Fibroblast of lung (primary cell): ENCODE measurements at regions not wholly inside any gene's neighbourhood (a gene's known extent, or its start where the extent isn't known, plus 50 kb on each side); places are given as distances from the start of the nearest gene placed in this dataset.
A peak's percentile ranks its signal among the peaks of the same experiment; 100 is the strongest.

Source experiments
- DNase-seq, 2 donors: peaks; one replicate each; pipeline versions ENCODE4 v3.0.0 to v3.0.0-alpha.2; 2010; ENCODE audit warnings: low read depth in 2 of 2
- H2AFZ ChIP-seq: 2 replicates; pipeline ENCODE4 v1.5.1; 2012; ENCODE audit warnings: low read length, control low read depth, inconsistent platforms
- H3K27ac ChIP-seq: 2 replicates; pipeline ENCODE4 v1.5.1; 2011; ENCODE audit warnings: low read length, control low read depth; ENCODE audit not compliant: insufficient read depth
- H3K27me3 ChIP-seq: 2 replicates; pipeline ENCODE4 v1.5.1; 2011; ENCODE audit warnings: mild to moderate bottlenecking, low read length; ENCODE audit not compliant: control insufficient read depth, insufficient read depth
- H3K36me3 ChIP-seq: 2 replicates; pipeline ENCODE4 v1.5.1; 2011; ENCODE audit warnings: low read length; ENCODE audit not compliant: control insufficient read depth, insufficient read depth
- H3K4me1 ChIP-seq: 2 replicates; pipeline ENCODE4 v1.5.1; 2011; ENCODE audit warnings: low read length; ENCODE audit not compliant: control insufficient read depth, insufficient read depth; ENCODE audit errors: extremely low read depth
- H3K4me2 ChIP-seq: 2 replicates; pipeline ENCODE4 v1.5.1; 2011; ENCODE audit warnings: low read length, control low read depth; ENCODE audit not compliant: insufficient read depth; ENCODE audit errors: extremely low read depth
- H3K4me3 ChIP-seq, 4 experiments: fragments of 200-600 bp in 1 of 4; sonication (generic) in 1 of 4; replicated peaks in 1 of 4; 2 replicates each; pipeline ENCODE4 v1.5.1; 2011 to 2016; ENCODE audit warnings: low read length in 4 of 4, low read depth in 3 of 4, mild to moderate bottlenecking in 3 of 4, control low read depth in 2 of 4, inconsistent platforms in 1 of 4, mixed read lengths in 1 of 4; ENCODE audit not compliant: insufficient read depth in 1 of 4; ENCODE audit errors: control extremely low read depth in 1 of 4
- H3K79me2 ChIP-seq: 2 replicates; pipeline ENCODE4 v1.5.1; 2012; ENCODE audit warnings: mild to moderate bottlenecking, low read length, inconsistent platforms; ENCODE audit not compliant: control insufficient read depth, insufficient read depth
- H3K9ac ChIP-seq: 2 replicates; pipeline ENCODE4 v1.5.1; 2011; ENCODE audit warnings: mild to moderate bottlenecking, low read length, control low read depth; ENCODE audit not compliant: insufficient read depth
- H3K9me3 ChIP-seq: 2 replicates; pipeline ENCODE4 v1.5.1; 2012; ENCODE audit warnings: low read depth, low read length; ENCODE audit not compliant: control insufficient read depth, insufficient read depth
- H4K20me1 ChIP-seq: 2 replicates; pipeline ENCODE4 v1.5.1; 2011; ENCODE audit warnings: low read length; ENCODE audit not compliant: control insufficient read depth, insufficient read depth; ENCODE audit errors: extremely low read depth
- EZH2 ChIP-seq: IDR thresholded peaks from 2 replicates; pipeline ENCODE4 v1.5.1; 2012; ENCODE audit warnings: low read length, control low read depth, mild to moderate bottlenecking; ENCODE audit errors: missing control alignments
- TF ChIP-seq, protein P1 (sequence below), 2 donors: IDR thresholded peaks in 1 of 2; conservative IDR thresholded peaks in 1 of 2; 1 replicate in 1 of 2; 2 replicates in 1 of 2; pipeline ENCODE4 v1.5.1; 2011 to 2012; ENCODE audit warnings: low read length in 2 of 2, control low read depth in 1 of 2, inconsistent platforms in 1 of 2, low read depth in 1 of 2, mild to moderate bottlenecking in 1 of 2

DNA sequence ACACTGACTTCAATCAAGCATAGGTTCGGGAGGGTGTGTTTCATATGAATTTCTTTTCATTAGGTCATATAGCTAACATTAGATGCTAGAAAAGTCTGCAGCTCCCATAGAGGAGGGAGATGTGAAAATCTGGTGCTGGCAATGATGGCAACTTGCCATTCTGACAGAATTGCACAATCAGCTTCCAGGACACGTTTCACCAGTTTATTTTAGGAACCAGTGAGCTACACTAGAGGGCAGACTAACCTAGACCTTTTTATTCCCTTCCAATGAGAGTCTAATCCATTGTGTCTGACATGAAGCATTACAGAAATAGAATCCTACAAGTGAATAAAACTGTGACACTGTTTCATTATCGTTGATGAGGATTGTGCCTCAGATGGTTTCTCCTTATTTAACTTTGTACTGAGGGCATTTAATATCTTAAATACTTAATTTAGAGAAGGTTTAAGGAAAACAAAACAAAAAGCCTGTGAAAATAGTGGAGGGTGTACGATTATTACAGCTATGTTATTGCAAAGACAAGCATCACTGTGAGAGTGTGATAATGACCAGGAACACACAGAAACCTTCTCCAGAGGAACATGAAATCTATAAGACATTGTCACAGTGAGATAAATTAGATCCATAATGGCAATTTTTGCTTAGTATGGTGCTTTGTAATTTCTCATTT, 363.3 kb upstream of the RPS23 start:
- Histone ChIP-seq H3K36me3 (no peaks in the 10 kb centered on the region), H3K9me3 (no peaks in the 10 kb centered on the region), H2AFZ (no peak overlapping the region), H3K27ac (no peak overlapping the region), H3K9ac (no peak overlapping the region), H3K4me2 (no peak overlapping the region), H3K79me2 (no peaks in the 10 kb centered on the region), H3K4me1 (peaks cover 2% of the 10 kb centered on the region), H4K20me1 (no peaks in the 10 kb centered on the region), H3K4me3 (no peak overlapping the region), H3K27me3 (no peaks in the 10 kb centered on the region)
- peak; percentile 82 to 96 for DNase-seq
- TF ChIP-seq, protein P1, sequence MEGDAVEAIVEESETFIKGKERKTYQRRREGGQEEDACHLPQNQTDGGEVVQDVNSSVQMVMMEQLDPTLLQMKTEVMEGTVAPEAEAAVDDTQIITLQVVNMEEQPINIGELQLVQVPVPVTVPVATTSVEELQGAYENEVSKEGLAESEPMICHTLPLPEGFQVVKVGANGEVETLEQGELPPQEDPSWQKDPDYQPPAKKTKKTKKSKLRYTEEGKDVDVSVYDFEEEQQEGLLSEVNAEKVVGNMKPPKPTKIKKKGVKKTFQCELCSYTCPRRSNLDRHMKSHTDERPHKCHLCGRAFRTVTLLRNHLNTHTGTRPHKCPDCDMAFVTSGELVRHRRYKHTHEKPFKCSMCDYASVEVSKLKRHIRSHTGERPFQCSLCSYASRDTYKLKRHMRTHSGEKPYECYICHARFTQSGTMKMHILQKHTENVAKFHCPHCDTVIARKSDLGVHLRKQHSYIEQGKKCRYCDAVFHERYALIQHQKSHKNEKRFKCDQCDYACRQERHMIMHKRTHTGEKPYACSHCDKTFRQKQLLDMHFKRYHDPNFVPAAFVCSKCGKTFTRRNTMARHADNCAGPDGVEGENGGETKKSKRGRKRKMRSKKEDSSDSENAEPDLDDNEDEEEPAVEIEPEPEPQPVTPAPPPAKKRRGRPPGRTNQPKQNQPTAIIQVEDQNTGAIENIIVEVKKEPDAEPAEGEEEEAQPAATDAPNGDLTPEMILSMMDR (conservative IDR thresholded peaks at IDR 0.05 in 1 of 2, IDR thresholded peaks at IDR 0.05 in 1 of 2; ENCODE audit: low read depth in 1 of 2, low read length in 2 of 2) = peak; percentile 63 to 74
- no peak for TF ChIP-seq EZH2

DNA sequence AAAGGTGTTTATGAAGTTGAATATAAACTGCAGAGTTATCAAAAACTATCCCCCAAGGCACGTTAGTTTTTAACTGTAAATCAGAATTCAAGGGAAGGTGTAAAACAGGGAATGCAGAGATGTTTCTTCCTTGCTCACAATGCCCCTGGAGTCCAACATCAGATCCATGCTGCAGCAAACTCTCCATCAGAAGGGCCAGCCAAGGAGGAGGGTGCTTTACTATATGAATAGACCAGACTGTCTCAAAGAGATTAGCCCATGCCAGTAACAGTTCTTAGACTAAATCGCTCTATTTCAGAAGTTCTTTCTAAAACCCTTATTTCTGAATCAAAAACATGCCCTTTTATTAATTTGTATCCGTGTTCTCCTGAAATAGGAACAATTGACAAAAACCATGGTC, 362.8 kb upstream of the RPS23 start:
- TF ChIP-seq EZH2 = no peak
- TF ChIP-seq, protein P1 (conservative IDR thresholded peaks at IDR 0.05 in 1 of 2, IDR thresholded peaks at IDR 0.05 in 1 of 2; ENCODE audit: low read depth in 1 of 2, low read length in 2 of 2) = no peak

DNA sequence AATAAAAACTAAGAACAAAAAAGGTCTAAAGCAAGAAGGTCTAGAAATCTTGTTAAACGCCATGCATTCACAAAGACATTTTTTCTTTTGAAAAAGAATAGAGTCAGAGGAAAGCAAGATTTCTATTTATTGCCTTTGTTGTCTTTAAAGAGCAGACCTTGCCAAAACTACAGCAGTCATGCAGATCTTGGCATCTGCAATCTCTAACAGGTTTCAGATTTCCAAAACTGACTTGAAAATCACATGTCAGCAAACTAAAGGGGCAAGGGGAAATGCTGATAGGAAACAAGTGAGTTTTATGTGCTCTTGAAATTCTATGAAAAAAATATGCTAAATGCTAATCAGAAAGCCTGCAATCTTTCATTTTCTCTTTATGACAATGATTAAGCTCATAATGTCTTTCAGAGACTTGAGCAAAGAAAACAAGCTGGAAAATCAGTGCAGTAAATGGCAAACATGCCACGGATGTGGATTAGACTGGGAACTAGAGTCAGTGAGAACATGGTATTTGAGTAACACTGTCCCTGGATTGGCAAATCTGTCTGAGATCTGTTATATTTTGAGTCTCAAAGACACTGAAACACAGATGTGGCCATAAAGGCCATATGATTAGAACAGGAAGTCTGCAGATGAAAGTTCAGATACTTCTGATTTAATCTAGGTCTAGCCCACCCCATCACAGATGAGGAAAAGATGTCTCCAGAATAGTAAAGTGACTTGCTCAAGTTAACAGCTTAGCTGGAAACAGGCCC, 361.4 kb upstream of the RPS23 start:
- Histone ChIP-seq H3K79me2 (no peaks in the 10 kb centered on the region), H3K4me2 (no peak overlapping the region), H3K36me3 (no peaks in the 10 kb centered on the region), H3K27me3 (no peaks in the 10 kb centered on the region), H3K4me3 (no peak overlapping the region), H3K9ac (no peak overlapping the region), H3K27ac (no peak overlapping the region), H3K4me1 (peaks cover 2% of the 10 kb centered on the region), H4K20me1 (no peaks in the 10 kb centered on the region), H3K9me3 (no peaks in the 10 kb centered on the region), H2AFZ (no peak overlapping the region)
- peak; percentile 54 to 56 for DNase-seq
- TF ChIP-seq, protein P1 (conservative IDR thresholded peaks at IDR 0.05 in 1 of 2, IDR thresholded peaks at IDR 0.05 in 1 of 2; ENCODE audit: low read depth in 1 of 2, low read length in 2 of 2) = no peak
- no peak for TF ChIP-seq EZH2

More for the DNA sequence above, 362.8 kb upstream of the RPS23 start:
- Histone ChIP-seq H3K36me3 (no peaks in the 10 kb centered on the region), H3K79me2 (no peaks in the 10 kb centered on the region), H3K4me2 (no peak overlapping the region), H3K4me3 (no peak overlapping the region), H4K20me1 (no peaks in the 10 kb centered on the region), H3K9me3 (no peaks in the 10 kb centered on the region), H3K4me1 (peaks cover 2% of the 10 kb centered on the region), H3K27me3 (no peaks in the 10 kb centered on the region), H2AFZ (no peak overlapping the region), H3K27ac (no peak overlapping the region), H3K9ac (no peak overlapping the region)
- peak in 1 of 2 donors; percentile 29 for DNase-seq
